ENCODE measurements at regions not wholly inside any gene's neighbourhood (a gene's known extent, or its start where the extent isn't known, plus 50 kb on each side); places are given as distances from the start of the nearest gene placed in this dataset.
"Not testable (repeated sequence)": the region's sequence is repeated elsewhere in the genome, so short reads cannot be mapped to it uniquely, and the experiment has no call there.

- no peak for DNase-seq
These were observed 163.2 kb upstream of the NBPF11 start for GRCh38 chr1:148315071-148315811.

- no peak for DNase-seq
These were observed 158.7 kb upstream of the NBPF11 start for GRCh38 chr1:148310807-148311206.

- no peak for DNase-seq
These were observed 157.9 kb upstream of the NBPF11 start for GRCh38 chr1:148309940-148310500.

- DNase-seq = no peak
These were observed 156.9 kb upstream of the NBPF11 start for GRCh38 chr1:148308832-148309458.

GRCh38 chr1:148307583-148308185, 155.6 kb upstream of the NBPF11 start:
- no peak for DNase-seq

GRCh38 chr1:148304935-148305334, 152.9 kb upstream of the NBPF11 start:
- not testable (repeated sequence) for DNase-seq

GRCh38 chr1:148302586-148303364, 150.7 kb upstream of the NBPF11 start:
- not testable (repeated sequence) for DNase-seq

- not testable (repeated sequence) for DNase-seq
These were observed 145.8 kb upstream of the NBPF11 start for GRCh38 chr1:148297852-148298251.

GRCh38 chr1:148296511-148296910, 144.4 kb upstream of the NBPF11 start:
- no peak for DNase-seq

GRCh38 chr1:148294116-148294807, 142.2 kb upstream of the NBPF11 start:
- no peak for DNase-seq

GRCh38 chr1:148293651-148294050, 141.6 kb upstream of the NBPF11 start:
- DNase-seq = no peak

- DNase-seq = no peak
These were observed 140.8 kb upstream of the NBPF11 start for GRCh38 chr1:148292915-148293314.

GRCh38 chr1:148290881-148291280, 138.8 kb upstream of the NBPF11 start:
- no peak for DNase-seq

GRCh38 chr1:148289647-148290046, 137.6 kb upstream of the NBPF11 start:
- DNase-seq = no peak

- DNase-seq = not testable (repeated sequence)
These were observed 133.9 kb upstream of the NBPF11 start for GRCh38 chr1:148285946-148286345.

- not testable (repeated sequence) for DNase-seq
These were observed 128.9 kb upstream of the NBPF11 start for GRCh38 chr1:148280831-148281572.

GRCh38 chr1:148279002-148279542, 127.0 kb upstream of the NBPF11 start:
- not testable (repeated sequence) for DNase-seq

- DNase-seq = not testable (repeated sequence)
These were observed 125.8 kb upstream of the NBPF11 start for GRCh38 chr1:148277865-148278279.

- not testable (repeated sequence) for DNase-seq
These were observed 115.0 kb upstream of the NBPF11 start for GRCh38 chr1:148267066-148267465.

All from left kidney (tissue), 1 donor.